Omental fat pad (tissue), 3 donors: ENCODE measurements at regions not wholly inside any gene's neighbourhood (a gene's known extent, or its start where the extent isn't known, plus 50 kb on each side); places are given as distances from the start of the nearest gene placed in this dataset.

Source experiments
- ATAC-seq: fragments of 150-250 bp; one replicate; pipeline ENCODE4 v1.9.1; 2016; ENCODE audit warnings: mild to moderate bottlenecking, moderate library complexity; ENCODE audit not compliant: low FRiP score
- DNase-seq: peaks from one replicate; pipeline ENCODE4 v3.0.0-alpha.2; 2019; ENCODE audit warnings: low spot score
- TF ChIP-seq, protein P1 (sequence below), 3 donors: fragments of 450-650 bp; IDR thresholded peaks; one replicate each; pipeline ENCODE4 v1.5.1; 2016 to 2017; ENCODE audit warnings: antibody characterized with exemption in 3 of 3, mild to moderate bottlenecking in 3 of 3, moderate library complexity in 2 of 3

DNA sequence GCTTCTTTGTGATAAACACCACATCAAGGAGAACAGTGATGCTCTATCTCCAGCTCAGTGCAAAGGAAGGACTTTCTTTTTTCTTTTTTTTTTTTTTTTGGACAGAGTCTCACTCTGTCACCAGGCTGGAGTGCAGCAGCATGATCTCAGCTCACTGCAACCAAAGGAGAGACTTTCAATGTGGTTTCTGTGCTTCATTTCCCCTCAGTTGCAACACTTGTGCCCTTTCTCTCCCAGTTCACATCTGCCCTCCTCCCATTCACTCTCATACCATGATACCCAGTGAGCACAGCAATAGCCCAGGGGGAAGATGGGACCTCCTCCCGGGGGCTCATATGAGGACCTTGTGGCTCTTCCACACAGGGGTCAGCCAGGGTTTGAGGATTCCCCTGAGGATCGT, 110.0 kb downstream of the MTRR start:
- DNase-seq, result no peak
- no peak for ATAC-seq
- TF ChIP-seq, protein P1, sequence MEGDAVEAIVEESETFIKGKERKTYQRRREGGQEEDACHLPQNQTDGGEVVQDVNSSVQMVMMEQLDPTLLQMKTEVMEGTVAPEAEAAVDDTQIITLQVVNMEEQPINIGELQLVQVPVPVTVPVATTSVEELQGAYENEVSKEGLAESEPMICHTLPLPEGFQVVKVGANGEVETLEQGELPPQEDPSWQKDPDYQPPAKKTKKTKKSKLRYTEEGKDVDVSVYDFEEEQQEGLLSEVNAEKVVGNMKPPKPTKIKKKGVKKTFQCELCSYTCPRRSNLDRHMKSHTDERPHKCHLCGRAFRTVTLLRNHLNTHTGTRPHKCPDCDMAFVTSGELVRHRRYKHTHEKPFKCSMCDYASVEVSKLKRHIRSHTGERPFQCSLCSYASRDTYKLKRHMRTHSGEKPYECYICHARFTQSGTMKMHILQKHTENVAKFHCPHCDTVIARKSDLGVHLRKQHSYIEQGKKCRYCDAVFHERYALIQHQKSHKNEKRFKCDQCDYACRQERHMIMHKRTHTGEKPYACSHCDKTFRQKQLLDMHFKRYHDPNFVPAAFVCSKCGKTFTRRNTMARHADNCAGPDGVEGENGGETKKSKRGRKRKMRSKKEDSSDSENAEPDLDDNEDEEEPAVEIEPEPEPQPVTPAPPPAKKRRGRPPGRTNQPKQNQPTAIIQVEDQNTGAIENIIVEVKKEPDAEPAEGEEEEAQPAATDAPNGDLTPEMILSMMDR (IDR thresholded peaks at IDR 0.05), result no peak

DNA sequence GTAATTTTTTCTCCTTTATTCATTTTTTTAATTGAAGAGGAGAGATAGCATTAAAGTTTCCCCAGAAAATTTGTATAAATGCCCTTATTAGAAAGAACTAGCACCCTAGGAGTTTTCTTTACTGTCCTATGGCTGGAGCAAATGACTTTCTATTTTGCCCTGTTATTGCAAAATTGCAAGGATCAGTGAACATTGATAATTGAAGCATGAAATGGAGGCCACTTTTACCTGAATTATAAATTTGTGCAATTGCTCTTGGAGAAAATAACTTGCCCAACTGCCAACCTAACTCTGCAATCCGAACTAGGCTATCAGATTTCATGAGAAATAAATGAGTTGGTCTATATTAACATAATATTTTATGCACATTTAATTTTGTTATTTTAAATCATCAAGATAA, 111.9 kb downstream of the MTRR start:
- ATAC-seq, result no peak
- DNase-seq, result no peak
- TF ChIP-seq, protein P1 (IDR thresholded peaks at IDR 0.05), result no peak

DNA sequence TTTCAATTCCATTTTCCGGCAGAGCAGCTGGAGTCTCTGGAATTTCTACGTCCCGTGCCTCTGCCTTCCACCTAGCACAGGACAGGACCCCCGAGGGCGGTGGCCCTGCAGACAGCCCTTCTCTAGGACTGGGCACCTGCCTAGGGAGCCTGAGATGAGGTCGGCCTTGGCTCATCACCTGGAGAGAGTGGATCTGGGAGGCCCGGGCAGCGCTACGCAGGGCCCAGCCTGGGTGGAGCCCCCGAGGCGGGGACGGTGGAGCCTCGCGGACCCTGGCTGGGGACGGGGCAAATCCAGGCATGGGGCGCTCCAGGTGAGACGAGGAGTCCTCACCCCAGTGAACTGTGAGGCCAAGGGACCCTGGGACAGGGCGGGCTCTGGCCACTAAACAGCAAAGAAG, 114.5 kb downstream of the MTRR start:
- ATAC-seq, result no peak
- no peak for DNase-seq
- TF ChIP-seq, protein P1 (IDR thresholded peaks at IDR 0.05), result no peak

DNA sequence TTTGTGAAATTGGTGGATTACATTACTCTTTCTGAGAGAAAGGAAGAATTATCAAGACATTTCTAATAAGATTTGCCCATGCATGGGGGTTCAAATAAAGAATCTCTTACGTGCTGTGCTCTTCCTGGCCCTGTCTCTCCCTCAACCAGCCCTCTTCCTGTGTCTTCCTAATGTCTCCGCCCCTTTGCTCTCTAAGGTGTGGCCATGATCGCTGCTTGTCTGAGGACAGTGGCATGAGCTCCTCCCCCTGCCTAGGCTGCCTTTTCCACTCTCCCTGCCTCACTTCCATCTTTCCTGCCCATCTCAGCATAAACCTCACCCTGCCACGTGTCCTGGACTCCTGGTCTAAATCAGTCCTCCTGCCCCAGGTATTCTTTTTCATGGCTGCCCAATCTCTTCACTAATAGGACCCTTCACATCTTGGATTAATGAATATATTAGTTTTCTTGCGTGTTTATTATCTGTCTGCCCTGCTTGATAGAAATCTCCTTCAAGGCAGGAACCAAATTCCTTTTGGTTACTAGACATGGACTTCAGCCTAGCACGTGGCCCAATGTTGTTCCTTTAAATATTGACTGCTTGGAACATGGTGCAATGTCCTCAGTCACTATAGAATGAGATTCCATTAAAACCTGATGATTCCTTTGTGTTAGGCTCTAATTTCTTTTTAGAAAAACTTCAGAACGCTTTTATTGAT, 122.3 kb downstream of the MTRR start:
- ATAC-seq, result no peak
- DNase-seq, result no peak
- TF ChIP-seq, protein P1 (IDR thresholded peaks at IDR 0.05), result no peak

DNA sequence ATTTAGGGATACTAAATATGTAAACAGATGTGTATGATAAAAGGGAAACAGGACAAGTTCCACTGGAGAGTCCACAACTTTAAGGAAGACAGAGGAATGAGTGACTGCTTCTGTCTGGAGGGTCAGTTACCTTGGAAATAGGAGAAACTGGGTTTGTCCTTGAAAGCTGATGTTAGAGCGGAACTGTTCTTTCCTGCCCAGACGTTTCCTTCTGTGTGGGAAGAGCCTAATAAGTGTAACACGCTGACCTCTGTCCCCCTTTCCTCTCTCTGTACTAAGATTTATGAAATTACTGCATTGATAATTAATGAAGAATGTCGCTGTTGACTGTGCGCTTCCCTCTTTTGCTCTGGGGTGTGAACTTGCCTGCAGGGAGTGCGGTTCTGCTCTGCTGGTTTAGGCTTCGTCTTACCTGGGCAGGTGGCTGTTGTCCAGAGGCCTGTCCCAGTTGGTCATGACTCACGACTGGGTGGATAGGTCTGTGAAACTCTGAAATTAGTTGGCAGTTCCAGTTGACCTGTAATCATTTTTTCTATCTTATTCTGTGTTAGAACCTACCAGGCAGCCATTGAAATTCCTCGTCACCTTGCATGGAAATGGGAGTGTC, 126.8 kb downstream of the MTRR start:
- ATAC-seq (no peak), DNase-seq (no peak)
- TF ChIP-seq, protein P1 (IDR thresholded peaks at IDR 0.05), result no peak

DNA sequence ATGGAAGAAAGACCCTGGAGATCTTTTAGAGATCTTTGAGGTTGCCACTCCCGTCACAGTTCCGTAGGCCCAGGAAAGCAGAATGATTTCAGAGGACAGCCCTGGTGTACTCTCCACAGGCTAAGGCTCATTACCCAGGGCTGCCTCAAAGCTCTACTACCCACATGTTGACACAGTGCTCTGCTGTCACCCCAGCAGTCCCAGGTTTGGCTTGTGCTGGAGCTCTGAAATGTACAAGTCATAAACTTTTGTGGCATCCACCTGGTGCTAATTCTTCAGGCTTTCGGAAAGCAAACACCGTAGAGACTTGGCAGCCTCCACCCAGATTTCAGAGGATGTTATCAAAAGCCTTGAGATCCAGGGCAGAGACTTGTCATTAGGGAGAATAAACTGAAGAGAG, 136.5 kb downstream of the MTRR start:
- no peak for ATAC-seq
- no peak for DNase-seq
- TF ChIP-seq, protein P1 (IDR thresholded peaks at IDR 0.05), result no peak
